NCI-H1436 treated with DMSO at 0.1 percent for 48 hours (cell line): ENCODE measurements at regions not wholly inside any gene's neighbourhood (a gene's known extent, or its start where the extent isn't known, plus 50 kb on each side); places are given as distances from the start of the nearest gene placed in this dataset.

Experiments
- DNase-seq: peaks from one replicate; lab custom pipeline; 2025; lab: John Stamatoyannopoulos, UW

- no peak for DNase-seq
These were observed 365.2 kb downstream of the GADD45G start for GRCh38 chr9:89969881-89970639.

GRCh38 chr9:89970701-89971100 is 365.9 kb downstream of the GADD45G start:
- DNase-seq = no peak

- no peak for DNase-seq
These were observed 367.7 kb downstream of the GADD45G start for GRCh38 chr9:89972535-89972934.

GRCh38 chr9:89974582-89974981 is 369.8 kb downstream of the GADD45G start:
- DNase-seq = no peak

DNA sequence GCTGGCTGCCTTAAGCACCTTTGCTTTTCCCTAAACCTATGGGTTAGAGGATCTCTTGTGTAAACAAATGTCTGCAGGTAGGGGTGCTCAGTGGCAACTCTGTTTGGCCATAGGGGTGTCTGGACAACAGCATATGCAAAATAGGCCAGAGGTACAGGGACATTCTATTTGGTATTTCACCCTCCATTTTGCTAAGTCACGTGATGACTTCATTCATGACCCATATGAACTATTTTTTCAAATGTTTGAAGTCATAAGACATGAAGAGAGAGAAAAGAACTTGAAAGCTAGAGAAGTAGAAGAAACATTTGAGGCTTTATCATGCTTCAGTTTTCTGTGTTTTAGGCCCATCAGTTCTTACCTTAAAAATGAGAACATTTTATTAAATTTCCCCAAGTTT is 370.2 kb downstream of the GADD45G start:
- DNase-seq = no peak

DNA sequence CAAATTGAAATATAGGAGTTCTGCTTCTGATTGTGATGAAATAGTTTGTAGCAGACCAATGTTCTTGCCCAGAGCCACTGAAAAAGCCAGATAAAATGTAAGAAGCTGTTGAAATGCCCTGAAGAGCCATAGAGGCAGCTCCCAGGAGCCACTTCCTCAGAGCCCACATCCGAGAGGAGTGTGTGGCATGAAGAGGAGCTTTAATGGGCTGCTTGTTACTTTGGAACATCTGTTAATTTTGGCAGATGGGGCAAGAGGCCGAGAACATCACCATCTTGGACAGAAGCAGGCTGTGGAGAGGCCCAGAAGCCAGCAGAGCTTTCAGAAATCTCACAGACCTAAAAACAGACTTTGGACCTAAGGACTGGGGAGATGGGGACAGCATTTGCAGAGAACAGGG is 370.8 kb downstream of the GADD45G start:
- no peak for DNase-seq

DNA sequence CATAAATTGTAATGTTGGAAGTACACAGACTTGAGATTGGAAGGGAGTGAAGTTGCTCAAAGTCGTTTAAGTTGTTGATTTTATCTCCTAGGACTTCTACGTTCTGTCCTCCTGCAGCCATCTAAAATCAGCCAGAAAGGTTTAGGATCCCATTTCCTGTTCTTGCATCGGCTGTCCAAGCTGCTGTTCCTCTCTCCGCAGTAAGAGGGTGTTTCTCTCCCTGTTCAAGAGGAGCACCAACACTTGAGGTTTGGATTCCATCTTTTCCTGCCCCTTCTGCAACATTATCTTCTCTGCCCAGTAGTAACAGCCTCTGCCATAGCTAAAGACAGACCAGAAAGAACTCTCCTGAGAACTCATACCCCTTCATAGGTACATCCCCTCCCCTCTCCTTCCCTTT is 373.4 kb downstream of the GADD45G start:
- no peak for DNase-seq

GRCh38 chr9:89980600-89980999 is 375.8 kb downstream of the GADD45G start:
- no peak for DNase-seq

- DNase-seq = no peak
These were observed 377.2 kb downstream of the GADD45G start for GRCh38 chr9:89982016-89982415.

- no peak for DNase-seq
These were observed 378.6 kb downstream of the GADD45G start for GRCh38 chr9:89983411-89983810.

- DNase-seq = no peak
These were observed 379.4 kb downstream of the GADD45G start for GRCh38 chr9:89984214-89984613.

- DNase-seq = no peak
These were observed 380.3 kb downstream of the GADD45G start for GRCh38 chr9:89985068-89985467.

- no peak for DNase-seq
These were observed 381.4 kb downstream of the GADD45G start for GRCh38 chr9:89986190-89986589.

GRCh38 chr9:89988458-89988857 is 383.6 kb downstream of the GADD45G start:
- DNase-seq = no peak

DNA sequence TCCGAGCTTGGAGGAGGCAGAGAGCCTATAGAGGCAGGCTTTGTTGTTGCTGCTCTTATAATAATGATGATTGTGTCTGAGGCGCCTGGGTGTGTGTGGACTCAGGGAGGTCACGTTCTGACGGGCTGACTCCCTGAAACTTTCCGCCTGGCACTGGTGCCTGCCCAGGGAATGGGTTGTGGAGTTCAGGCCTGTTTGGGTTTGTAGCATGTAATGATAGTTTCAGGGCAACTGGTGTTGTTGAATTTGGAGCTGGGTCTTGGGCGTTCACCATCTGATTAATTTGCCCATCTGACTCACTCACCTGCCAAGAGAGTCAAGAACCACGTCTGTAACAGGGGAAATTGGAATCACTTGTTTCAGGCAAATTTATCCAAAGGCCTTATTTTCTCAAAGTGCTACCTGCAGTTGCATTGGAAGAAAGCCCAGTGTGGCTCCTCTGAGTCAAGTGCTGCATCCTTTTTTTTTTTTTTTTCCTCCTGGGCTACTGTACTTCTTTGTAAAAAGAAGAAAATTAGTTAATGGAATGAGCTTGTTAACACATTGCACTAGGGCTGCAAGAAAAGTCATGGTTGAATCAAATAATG is 386.5 kb downstream of the GADD45G start:
- no peak for DNase-seq

DNA sequence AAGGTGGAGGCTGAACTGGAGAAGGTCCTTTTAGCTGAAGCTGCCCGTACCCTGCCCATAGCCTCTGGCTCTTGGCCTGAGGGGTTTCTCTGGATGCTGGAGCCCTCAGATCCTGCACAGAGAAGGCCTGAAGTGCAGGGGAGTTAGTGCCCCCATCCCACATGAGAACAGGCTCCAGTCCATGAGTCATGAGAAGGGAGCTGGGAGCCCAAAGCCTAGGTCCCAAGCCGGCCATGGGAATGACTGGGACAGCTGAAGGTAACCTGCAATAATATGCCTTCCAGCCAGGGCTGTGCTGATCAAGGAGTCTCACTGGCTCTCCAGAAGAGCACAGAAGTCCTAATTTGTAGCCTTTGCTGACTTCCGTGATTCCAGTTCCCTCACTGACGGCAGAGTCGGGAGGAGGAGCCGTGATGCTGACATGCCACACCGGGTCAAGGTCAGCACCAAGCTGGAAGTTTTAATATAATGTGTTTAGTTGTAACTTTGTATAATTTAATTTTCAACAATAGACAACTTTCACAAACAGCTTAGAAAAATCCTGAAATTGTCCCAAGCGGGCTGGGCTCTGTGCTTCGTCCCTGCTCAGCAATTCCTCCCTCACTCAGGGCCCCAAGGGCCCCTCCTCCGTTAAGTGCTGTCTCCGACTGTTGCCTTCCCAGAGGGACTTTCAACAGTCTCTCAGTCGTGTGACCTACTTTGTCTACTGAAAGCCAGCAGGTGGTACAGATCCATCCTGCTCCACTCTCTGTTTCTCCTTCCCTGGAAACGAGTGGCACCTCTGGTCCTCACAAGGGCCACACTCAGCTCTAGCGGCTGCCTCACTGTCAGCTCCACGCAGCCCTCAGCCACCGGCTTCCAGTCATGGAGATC is 387.8 kb downstream of the GADD45G start:
- DNase-seq = no peak

- no peak for DNase-seq
These were observed 389.1 kb downstream of the GADD45G start for GRCh38 chr9:89993678-89994630.

GRCh38 chr9:89994988-89995613 is 390.3 kb downstream of the GADD45G start:
- no peak for DNase-seq

GRCh38 chr9:89996116-89996515 is 391.3 kb downstream of the GADD45G start:
- no peak for DNase-seq

DNA sequence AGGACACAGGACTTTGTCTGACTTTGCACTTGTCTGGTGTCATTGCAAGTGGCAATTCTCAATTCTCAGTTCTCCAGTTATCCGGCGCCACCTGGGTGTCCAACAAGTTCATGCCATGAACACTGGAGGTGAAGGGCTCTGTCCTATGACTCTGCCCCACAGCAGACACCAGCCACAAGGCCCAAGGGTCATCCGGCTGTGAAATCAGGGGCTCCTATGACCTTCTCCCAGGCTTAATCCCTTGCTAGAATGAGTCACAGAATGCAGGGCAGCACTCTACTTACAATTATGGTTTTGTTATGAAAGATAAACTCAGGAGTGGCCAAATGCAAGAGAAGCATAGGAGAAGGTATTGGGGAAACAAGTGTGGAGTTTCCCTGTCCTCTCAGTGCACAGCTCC is 392.0 kb downstream of the GADD45G start:
- DNase-seq = no peak

GRCh38 chr9:89998633-89999032 is 393.8 kb downstream of the GADD45G start:
- DNase-seq = no peak
